GM12874 (cell line): ENCODE measurements at regions not wholly inside any gene's neighbourhood (a gene's known extent, or its start where the extent isn't known, plus 50 kb on each side); places are given as distances from the start of the nearest gene placed in this dataset.

Source experiments
- TF ChIP-seq, protein P1 (sequence below): IDR thresholded peaks from 2 replicates; pipeline ENCODE4 v1.5.1; 2011; ENCODE audit warnings: low read depth, mild to moderate bottlenecking, control low read depth, low read length, moderate library complexity; ENCODE audit not compliant: insufficient read depth

DNA sequence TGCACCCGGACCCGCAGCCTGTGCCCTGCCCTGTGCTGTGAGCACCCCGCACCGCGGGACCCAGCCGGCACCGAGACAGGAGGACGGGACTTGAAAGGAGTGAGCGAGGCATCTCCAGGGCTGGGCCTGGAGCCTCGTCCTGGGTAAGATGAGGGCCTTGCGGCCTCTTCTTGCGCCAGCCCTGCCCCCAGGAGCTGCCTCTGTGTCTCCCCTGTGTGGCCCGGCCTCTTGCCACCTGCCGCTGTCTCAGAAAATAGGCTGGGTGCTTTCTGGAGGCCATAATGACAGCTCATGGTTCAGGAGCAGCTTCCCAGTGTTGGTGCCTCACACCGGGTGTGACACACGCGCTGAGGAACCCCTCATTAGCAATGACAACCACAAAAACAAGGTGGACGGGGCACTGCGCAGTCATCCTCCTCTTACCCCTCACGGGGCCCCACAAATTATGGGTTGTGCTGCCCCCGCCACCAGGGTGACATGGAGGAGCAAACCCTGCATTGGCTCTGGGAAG is 161.5 kb upstream of the C1orf174 start:
- TF ChIP-seq, protein P1, sequence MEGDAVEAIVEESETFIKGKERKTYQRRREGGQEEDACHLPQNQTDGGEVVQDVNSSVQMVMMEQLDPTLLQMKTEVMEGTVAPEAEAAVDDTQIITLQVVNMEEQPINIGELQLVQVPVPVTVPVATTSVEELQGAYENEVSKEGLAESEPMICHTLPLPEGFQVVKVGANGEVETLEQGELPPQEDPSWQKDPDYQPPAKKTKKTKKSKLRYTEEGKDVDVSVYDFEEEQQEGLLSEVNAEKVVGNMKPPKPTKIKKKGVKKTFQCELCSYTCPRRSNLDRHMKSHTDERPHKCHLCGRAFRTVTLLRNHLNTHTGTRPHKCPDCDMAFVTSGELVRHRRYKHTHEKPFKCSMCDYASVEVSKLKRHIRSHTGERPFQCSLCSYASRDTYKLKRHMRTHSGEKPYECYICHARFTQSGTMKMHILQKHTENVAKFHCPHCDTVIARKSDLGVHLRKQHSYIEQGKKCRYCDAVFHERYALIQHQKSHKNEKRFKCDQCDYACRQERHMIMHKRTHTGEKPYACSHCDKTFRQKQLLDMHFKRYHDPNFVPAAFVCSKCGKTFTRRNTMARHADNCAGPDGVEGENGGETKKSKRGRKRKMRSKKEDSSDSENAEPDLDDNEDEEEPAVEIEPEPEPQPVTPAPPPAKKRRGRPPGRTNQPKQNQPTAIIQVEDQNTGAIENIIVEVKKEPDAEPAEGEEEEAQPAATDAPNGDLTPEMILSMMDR = no peak

DNA sequence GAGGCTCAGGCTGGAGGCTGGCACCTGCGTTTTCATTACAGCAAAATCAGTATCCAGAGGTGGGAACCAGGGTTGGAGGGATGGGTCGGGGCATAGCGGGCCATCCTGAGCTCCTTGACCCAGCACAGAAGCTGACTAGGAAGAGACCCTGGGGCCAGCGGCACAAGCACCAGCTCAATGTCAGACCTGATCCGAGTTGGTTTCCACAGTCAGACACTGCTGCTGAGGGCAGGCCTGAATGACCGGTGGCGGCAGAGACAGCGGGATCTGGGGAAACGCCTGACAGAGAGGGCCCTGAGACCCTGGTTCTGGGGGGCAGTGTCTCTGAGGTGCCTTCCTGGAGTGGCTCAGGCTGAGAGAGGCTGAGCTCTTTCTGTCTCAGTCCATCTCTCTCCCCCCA is 162.0 kb upstream of the C1orf174 start:
- TF ChIP-seq, protein P1 = no peak

DNA sequence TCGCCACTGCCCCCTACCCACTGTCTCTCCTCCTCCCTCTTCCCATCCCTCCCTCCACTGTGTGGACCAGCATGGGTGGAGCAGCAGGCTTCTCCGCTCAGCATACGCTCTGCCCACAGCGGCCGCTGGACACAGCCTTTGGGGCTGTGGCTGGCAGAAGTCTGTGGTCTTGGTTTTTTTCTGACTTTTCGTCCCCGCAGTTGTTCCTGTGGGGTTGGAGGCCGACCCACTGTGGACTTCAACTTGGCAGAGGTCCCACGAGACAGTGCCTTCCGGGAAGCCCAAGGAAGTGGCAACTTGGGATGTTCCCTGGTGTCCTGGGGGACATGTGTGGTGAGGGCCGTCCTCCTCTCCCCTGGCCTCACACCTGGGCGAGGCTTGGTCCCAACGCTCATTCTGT is 162.5 kb upstream of the C1orf174 start:
- TF ChIP-seq, protein P1 = no peak

DNA sequence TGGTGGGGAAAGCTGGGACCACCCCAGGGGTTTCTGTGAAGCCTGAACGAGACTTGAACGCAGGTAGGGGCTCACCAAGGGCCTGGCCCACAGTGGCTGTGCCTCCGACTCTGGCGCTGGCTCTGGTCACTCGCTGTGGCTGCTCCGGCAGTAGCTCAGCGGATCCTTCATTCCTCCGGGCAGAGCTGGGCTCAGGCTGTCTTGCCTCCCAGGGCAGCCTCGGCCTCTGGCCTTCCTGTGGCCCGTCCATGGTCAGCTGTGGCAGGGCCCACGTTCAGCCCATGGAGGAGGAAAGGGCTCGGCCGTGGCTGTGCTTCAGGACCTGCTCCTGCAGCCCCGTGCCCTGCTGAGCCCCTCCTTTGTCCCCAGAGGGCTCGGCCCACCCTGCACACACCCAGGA is 162.9 kb upstream of the C1orf174 start:
- TF ChIP-seq, protein P1 = no peak

DNA sequence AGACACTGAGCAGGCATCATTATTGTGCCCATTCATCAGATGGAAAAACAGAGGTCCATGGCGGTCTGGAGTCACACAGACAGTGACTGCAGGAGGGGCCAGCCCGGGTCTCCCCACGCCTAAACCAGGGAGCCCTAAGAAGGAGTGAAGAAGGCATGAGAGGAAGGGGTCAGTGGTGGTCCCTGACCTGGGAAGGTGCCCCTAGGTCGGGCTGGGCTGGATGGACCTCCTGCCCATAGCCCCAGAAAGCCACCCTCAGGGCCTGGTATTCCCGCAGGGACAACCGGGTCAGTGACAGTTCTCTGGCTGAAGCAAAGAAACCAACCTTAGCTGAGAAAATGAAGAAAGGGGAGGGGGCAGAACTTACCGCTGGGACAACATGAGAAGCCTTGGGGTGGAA is 163.4 kb upstream of the C1orf174 start:
- TF ChIP-seq, protein P1 = no peak

DNA sequence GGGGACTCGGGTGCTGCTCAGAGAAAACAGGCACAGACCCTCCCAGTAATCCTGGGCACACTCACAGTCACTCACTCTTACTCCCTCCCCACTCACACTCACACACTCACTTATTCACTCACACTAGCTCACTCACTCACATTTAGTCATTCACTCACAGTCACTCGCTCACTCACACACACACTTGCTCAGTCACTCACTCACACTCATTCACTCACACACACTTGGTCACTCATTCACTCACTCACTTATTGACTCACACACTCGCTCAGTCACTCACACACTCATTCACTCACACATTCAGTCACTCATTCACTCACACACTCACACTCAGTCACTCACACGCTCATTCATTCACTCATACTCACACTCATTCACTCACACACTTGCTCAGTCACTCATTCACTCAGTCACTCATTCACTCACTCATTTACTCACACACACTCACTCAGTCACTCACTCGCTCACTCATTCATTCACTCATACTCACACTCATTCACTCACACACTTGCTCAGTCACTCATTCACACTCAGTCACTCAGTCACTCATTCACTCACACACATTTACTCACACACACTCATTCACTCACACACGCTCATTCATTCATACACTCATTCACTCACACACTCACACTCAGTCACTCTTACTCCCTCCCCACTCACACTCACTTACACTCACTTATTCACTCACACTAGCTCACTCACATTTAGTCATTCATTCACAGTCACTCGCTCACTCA is 164.2 kb upstream of the C1orf174 start:
- TF ChIP-seq, protein P1 = no peak

DNA sequence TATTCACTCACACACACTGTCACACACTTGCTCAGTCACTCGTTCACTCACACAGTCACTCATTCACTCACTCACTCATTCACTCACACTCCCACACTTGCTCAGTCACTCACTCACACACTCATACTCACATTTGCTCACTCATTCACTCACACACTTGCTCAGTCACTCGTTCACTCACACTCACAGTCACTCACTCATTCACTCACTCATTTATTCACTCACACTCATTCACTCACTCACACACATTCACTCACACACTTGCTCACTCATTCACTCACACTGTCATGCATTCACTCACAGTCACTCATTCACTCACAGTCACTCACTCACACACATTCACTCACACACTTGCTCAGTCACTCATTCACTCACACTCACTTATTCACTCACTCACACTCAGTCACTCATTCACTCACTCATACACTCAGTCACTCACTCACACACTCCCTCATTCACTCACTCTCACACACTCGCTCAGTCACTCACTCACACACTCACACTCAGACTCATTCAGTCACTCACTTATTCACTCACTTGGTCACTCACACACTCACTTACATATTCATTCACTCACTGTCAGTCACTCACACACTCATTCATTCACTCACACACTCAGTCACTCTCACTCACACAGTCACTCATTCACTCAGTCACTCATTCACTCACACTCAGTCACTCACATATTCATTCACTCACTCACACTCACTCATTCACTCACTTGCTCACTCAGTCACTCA is 167.0 kb upstream of the C1orf174 start:
- TF ChIP-seq, protein P1 = no peak
